ENCODE measurements at regions not wholly inside any gene's neighbourhood (a gene's known extent, or its start where the extent isn't known, plus 50 kb on each side); places are given as distances from the start of the nearest gene placed in this dataset.

DNA sequence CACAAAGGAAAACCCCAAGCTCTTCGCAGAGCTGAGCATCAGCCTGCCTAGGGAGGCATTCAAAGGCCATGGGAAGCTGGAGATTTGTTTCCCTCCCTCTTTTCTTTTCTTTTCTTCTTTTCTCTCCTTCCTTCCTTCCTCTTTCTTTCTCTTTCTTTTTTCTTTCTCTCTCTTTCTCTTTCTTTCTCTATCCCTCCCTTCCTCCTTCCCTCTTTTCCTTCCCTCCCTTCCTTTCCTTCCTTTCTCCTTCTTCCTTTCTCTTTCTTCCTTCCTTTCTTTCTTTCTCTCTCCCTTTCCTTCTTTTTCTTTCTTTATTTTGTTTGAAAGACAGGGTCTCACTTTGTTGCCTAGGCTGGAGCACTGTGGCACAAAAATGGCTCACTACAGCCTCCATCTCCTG, 168.4 kb upstream of the ARL4C start:
- intact Hi-C loops (cut with DNase I; ENCODE audit: low total_unique reads): no loop called here
- WGBS, 2 donors: 73 to 96% methylated on average over 1 of the region's 1 CpG
- TF ChIP-seq, protein P1, sequence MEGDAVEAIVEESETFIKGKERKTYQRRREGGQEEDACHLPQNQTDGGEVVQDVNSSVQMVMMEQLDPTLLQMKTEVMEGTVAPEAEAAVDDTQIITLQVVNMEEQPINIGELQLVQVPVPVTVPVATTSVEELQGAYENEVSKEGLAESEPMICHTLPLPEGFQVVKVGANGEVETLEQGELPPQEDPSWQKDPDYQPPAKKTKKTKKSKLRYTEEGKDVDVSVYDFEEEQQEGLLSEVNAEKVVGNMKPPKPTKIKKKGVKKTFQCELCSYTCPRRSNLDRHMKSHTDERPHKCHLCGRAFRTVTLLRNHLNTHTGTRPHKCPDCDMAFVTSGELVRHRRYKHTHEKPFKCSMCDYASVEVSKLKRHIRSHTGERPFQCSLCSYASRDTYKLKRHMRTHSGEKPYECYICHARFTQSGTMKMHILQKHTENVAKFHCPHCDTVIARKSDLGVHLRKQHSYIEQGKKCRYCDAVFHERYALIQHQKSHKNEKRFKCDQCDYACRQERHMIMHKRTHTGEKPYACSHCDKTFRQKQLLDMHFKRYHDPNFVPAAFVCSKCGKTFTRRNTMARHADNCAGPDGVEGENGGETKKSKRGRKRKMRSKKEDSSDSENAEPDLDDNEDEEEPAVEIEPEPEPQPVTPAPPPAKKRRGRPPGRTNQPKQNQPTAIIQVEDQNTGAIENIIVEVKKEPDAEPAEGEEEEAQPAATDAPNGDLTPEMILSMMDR (IDR thresholded peaks at IDR 0.05): no peak
- TF ChIP-seq POLR2A (IDR thresholded peaks at IDR 0.05): no peak
- no peak overlapping the region for H3K4me3 ChIP-seq (ENCODE audit: low read depth, poor library complexity, severe bottlenecking)
- no peak for DNase-seq (ENCODE audit: low spot score in 2 of 2)

DNA sequence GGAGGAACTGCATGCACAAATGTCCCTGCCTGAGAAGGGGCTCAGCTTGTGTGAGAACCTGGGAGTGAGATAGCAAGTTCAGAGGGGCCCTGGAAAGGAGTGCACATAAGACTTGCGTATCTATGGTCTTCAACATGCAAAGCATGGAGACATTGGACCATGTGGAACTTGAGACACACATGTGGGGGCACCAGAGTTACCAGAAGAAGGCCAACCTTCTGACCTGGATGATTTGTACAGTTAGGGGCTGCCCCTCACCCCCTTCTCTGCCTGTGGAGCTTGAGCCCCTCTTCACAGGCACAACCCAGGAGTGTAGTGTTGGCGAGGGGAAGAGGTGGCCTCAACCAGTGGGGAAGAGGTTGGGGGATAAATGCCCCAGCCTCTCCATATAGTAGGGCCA, 165.0 kb upstream of the ARL4C start:
- 47 to 67% methylated on average over 2 of the region's 2 CpGs for WGBS, 2 donors
- intact Hi-C loops (cut with DNase I; ENCODE audit: low total_unique reads): no loop called here
- H3K4me3 ChIP-seq (ENCODE audit: low read depth, poor library complexity, severe bottlenecking): no peak overlapping the region

DNA sequence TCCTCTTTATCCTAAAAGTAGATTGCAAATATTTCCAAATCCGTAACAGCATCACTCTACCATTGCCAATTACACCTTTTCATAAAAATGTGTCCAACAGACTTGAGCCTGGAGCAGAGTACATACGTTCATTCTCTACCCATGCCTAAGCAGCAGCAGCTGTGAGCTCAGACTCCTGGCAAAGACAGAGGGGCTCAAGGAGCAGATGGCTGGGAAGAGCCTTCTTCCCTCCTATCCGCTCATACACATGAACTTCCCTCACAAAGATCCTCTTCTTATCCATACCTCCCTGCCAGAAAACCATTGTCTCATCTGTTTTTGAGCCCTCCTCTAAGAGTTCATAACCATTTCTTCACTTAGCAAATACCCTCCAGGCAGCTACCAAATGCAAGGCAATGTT, 164.3 kb upstream of the ARL4C start:
- intact Hi-C loops (cut with DNase I; ENCODE audit: low total_unique reads): no loop called here
- no peak for DNase-seq (ENCODE audit: low spot score in 2 of 2)
- no peak for TF ChIP-seq POLR2A (IDR thresholded peaks at IDR 0.05)
- TF ChIP-seq, protein P1 (IDR thresholded peaks at IDR 0.05): no peak
- 52 to 61% methylated on average over 3 of the region's 3 CpGs for WGBS, 2 donors
- no peak overlapping the region for H3K4me3 ChIP-seq (ENCODE audit: low read depth, poor library complexity, severe bottlenecking)

More for the DNA sequence above, 165.0 kb upstream of the ARL4C start:
- DNase-seq (ENCODE audit: low spot score in 2 of 2): no peak
- TF ChIP-seq, protein P1 (IDR thresholded peaks at IDR 0.05): no peak
- TF ChIP-seq POLR2A (IDR thresholded peaks at IDR 0.05): no peak

DNA sequence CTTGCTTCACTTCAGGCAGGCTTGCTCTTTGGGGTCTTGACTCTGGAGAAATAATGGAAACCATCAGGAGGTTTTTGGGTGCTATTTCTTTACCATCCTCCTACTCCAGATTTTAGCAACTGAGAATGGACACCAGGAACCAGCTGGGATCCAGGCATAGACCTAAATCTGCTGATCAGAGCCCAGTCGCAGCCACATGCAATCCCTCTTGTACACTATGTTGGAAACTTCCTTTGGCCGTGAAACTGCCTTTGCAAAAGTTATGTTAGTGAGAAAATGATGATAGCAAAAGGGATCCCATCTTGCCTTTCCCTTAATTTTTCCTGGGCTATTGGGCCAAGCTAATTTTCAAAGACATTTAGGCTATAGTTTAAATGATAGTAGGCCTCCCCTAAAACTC, 158.8 kb upstream of the ARL4C start:
- no peak overlapping the region for H3K4me3 ChIP-seq (ENCODE audit: low read depth, poor library complexity, severe bottlenecking)
- intact Hi-C loops (cut with DNase I; ENCODE audit: low total_unique reads): no loop called here
- 78 to 88% methylated on average over 2 of the region's 2 CpGs for WGBS, 2 donors
- TF ChIP-seq, protein P1 (IDR thresholded peaks at IDR 0.05): no peak
- no peak for TF ChIP-seq POLR2A (IDR thresholded peaks at IDR 0.05)
- DNase-seq (ENCODE audit: low spot score in 2 of 2): no peak

DNA sequence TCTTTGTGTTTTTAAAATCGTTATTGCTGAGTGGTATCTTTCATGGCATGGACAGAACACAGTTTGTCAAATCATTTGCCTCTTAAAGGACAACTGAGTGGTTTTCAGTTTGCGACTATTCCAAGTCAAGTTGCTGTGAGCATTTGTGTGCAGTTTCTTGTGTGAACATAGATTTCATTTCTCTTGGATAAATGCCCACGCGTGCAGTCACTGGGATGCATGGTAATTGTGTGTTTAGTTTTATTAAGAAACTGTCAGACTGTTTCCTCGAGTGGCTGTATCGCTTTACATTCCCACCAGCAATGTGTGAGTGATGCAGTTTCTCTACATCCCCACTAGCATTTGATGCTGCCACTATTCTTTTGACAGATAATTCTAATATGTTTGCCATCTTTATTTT, 154.0 kb upstream of the ARL4C start:
- no peak for DNase-seq (ENCODE audit: low spot score in 2 of 2)
- intact Hi-C loops (cut with DNase I; ENCODE audit: low total_unique reads): no loop called here
- H3K4me3 ChIP-seq (ENCODE audit: low read depth, poor library complexity, severe bottlenecking): no peak overlapping the region
- WGBS, 2 donors: 77 to 86% methylated on average over 6 of the region's 6 CpGs
- TF ChIP-seq, protein P1 (IDR thresholded peaks at IDR 0.05): no peak
- no peak for TF ChIP-seq POLR2A (IDR thresholded peaks at IDR 0.05)

DNA sequence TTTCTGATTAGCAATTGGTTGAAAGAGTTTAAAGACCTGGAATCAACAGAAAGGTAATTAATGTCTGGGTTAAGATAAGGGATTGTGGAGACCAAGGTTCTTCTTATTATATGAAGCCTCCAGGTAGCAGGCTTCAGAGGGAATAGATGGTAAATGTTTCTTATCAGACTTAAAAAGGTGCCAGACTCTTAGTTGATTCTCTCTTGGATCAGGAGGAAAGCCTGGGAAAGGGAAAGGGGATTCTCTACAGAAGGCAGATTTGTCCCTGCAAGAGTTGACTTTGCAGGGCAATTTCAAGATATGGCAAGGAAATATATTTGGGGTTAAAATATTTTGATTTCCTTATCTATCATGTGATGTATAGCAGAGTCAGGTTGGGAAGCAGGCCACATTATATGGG, 153.1 kb upstream of the ARL4C start:
- no peak for DNase-seq (ENCODE audit: low spot score in 2 of 2)
- TF ChIP-seq, protein P1 (IDR thresholded peaks at IDR 0.05): no peak
- TF ChIP-seq POLR2A (IDR thresholded peaks at IDR 0.05): no peak
- H3K4me3 ChIP-seq (ENCODE audit: low read depth, poor library complexity, severe bottlenecking): no peak overlapping the region
- intact Hi-C loops (cut with DNase I; ENCODE audit: low total_unique reads): no loop called here

All from lower leg skin (tissue), 4 donors.